Vagina (tissue), 2 donors: ENCODE measurements at regions not wholly inside any gene's neighbourhood (a gene's known extent, or its start where the extent isn't known, plus 50 kb on each side); places are given as distances from the start of the nearest gene placed in this dataset.

Experiments
- CTCF ChIP-seq, 3 experiments: fragments of 450-650 bp in 2 of 3; fragments of 200-600 bp in 1 of 3; sonication (generic) in 1 of 3; IDR thresholded peaks; one replicate each; pipeline ENCODE4 v1.5.1; 2017 to 2019; ENCODE audit warnings: antibody characterized with exemption in 3 of 3, mild to moderate bottlenecking in 2 of 3, moderate library complexity in 2 of 3
- POLR2A ChIP-seq, 2 donors: fragments of 450-650 bp; IDR thresholded peaks; one replicate each; pipeline ENCODE4 v1.6.1; 2017; ENCODE audit warnings: antibody characterized with exemption in 2 of 2, mild to moderate bottlenecking in 2 of 2, moderate library complexity in 2 of 2
- POLR2AphosphoS5 ChIP-seq, 2 donors: sonication (generic); formaldehyde crosslinking; IDR thresholded peaks; one replicate each; pipeline ENCODE4 v1.9.0; 2017; ENCODE audit warnings: antibody characterized with exemption in 2 of 2, mild to moderate bottlenecking in 2 of 2, low read depth in 1 of 2; ENCODE audit not compliant: insufficient read depth in 1 of 2

GRCh38 chr18:39113790-39114189, 1548.2 kb upstream of the CELF4 start:
- no peak for TF ChIP-seq CTCF (IDR thresholded peaks at IDR 0.05)
- TF ChIP-seq POLR2A (IDR thresholded peaks at IDR 0.05) = no peak
- TF ChIP-seq POLR2AphosphoS5 (IDR thresholded peaks at IDR 0.05; ENCODE audit: insufficient read depth in 1 of 2, low read depth in 1 of 2) = no peak
